Loucy (cell line): ENCODE measurements at regions not wholly inside any gene's neighbourhood (a gene's known extent, or its start where the extent isn't known, plus 50 kb on each side); places are given as distances from the start of the nearest gene placed in this dataset.

Source experiments
- CTCF ChIP-seq: fragments of 200-600 bp; sonication (generic); conservative IDR thresholded peaks from 2 replicates; pipeline ENCODE4 v1.5.1; 2014; ENCODE audit warnings: mild to moderate bottlenecking, antibody characterized with exemption, low read length
- EZH2phosphoT487 ChIP-seq: fragments of 200-600 bp; IDR thresholded peaks from 2 replicates; pipeline ENCODE4 v1.6.1; 2018; ENCODE audit warnings: antibody characterized with exemption, mild to moderate bottlenecking, moderate library complexity, borderline replicate concordance

GRCh38 chr2:53530126-53530525 lies 237.5 kb upstream of the CHAC2 start:
- TF ChIP-seq CTCF, result no peak
- no peak for TF ChIP-seq EZH2phosphoT487
